HCT116 (cell line): ENCODE measurements at regions not wholly inside any gene's neighbourhood (a gene's known extent, or its start where the extent isn't known, plus 50 kb on each side); places are given as distances from the start of the nearest gene placed in this dataset.

Experiments
- EGR1 ChIP-seq: IDR thresholded peaks from 2 replicates; pipeline ENCODE4 v1.6.1; 2012; ENCODE audit warnings: low read depth
- SIN3A ChIP-seq: IDR thresholded peaks from 2 replicates; pipeline ENCODE4 v1.6.1; 2012; ENCODE audit warnings: low read depth
- SP1 ChIP-seq: IDR thresholded peaks from 2 replicates; pipeline ENCODE4 v1.6.1; 2012; ENCODE audit warnings: low read depth
- TF ChIP-seq, protein P1 (sequence below): IDR thresholded peaks from 2 replicates; pipeline ENCODE4 v1.6.1; 2012; ENCODE audit warnings: low read depth
- TF ChIP-seq, protein P2 (sequence below), 3 experiments: fragments of 200-600 bp in 1 of 3; sonication (generic) in 1 of 3; IDR thresholded peaks in 2 of 3; conservative IDR thresholded peaks in 1 of 3; 2 replicates each; pipeline ENCODE4 v1.5.1; 2012 to 2017; ENCODE audit warnings: low read depth in 2 of 3, low read length in 2 of 3, antibody characterized with exemption in 1 of 3, borderline replicate concordance in 1 of 3, control low read depth in 1 of 3, mild to moderate bottlenecking in 1 of 3, mixed read lengths in 1 of 3, mixed run types in 1 of 3, moderate library complexity in 1 of 3; ENCODE audit not compliant: insufficient read depth in 1 of 3

DNA sequence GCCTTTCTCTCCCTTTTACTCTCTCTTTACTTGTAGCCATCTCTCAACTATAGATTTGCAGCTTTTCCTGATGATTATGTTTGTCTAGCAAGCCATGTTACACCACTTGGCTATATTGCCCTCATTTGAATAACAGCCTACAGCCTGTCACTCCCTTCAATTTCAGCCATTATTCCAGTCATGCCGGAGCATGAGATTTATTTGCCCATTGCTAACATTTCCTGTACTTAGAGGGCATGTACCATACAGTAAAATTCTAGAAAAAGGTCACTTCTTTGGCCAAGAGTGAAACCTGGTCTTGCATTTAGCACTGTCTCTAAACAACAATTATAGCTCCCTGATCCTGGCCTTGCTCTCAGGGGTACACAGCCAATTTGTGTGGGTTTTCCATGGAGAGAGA is 221.7 kb upstream of the TMC3 start:
- TF ChIP-seq EGR1 (no peak), SP1 (no peak), SIN3A (no peak)
- TF ChIP-seq, protein P1, sequence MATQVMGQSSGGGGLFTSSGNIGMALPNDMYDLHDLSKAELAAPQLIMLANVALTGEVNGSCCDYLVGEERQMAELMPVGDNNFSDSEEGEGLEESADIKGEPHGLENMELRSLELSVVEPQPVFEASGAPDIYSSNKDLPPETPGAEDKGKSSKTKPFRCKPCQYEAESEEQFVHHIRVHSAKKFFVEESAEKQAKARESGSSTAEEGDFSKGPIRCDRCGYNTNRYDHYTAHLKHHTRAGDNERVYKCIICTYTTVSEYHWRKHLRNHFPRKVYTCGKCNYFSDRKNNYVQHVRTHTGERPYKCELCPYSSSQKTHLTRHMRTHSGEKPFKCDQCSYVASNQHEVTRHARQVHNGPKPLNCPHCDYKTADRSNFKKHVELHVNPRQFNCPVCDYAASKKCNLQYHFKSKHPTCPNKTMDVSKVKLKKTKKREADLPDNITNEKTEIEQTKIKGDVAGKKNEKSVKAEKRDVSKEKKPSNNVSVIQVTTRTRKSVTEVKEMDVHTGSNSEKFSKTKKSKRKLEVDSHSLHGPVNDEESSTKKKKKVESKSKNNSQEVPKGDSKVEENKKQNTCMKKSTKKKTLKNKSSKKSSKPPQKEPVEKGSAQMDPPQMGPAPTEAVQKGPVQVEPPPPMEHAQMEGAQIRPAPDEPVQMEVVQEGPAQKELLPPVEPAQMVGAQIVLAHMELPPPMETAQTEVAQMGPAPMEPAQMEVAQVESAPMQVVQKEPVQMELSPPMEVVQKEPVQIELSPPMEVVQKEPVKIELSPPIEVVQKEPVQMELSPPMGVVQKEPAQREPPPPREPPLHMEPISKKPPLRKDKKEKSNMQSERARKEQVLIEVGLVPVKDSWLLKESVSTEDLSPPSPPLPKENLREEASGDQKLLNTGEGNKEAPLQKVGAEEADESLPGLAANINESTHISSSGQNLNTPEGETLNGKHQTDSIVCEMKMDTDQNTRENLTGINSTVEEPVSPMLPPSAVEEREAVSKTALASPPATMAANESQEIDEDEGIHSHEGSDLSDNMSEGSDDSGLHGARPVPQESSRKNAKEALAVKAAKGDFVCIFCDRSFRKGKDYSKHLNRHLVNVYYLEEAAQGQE: no peak
- TF ChIP-seq, protein P2, sequence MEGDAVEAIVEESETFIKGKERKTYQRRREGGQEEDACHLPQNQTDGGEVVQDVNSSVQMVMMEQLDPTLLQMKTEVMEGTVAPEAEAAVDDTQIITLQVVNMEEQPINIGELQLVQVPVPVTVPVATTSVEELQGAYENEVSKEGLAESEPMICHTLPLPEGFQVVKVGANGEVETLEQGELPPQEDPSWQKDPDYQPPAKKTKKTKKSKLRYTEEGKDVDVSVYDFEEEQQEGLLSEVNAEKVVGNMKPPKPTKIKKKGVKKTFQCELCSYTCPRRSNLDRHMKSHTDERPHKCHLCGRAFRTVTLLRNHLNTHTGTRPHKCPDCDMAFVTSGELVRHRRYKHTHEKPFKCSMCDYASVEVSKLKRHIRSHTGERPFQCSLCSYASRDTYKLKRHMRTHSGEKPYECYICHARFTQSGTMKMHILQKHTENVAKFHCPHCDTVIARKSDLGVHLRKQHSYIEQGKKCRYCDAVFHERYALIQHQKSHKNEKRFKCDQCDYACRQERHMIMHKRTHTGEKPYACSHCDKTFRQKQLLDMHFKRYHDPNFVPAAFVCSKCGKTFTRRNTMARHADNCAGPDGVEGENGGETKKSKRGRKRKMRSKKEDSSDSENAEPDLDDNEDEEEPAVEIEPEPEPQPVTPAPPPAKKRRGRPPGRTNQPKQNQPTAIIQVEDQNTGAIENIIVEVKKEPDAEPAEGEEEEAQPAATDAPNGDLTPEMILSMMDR (IDR thresholded peaks at IDR 0.05 in 2 of 3, conservative IDR thresholded peaks at IDR 0.05 in 1 of 3; ENCODE audit: borderline replicate concordance in 1 of 3, insufficient read depth in 1 of 3, low read depth in 2 of 3, low read length in 2 of 3): no peak
